H9 (cell line): ENCODE measurements at regions not wholly inside any gene's neighbourhood (a gene's known extent, or its start where the extent isn't known, plus 50 kb on each side); places are given as distances from the start of the nearest gene placed in this dataset.

Experiments
- DNase-seq: peaks from one replicate; pipeline ENCODE4 v3.0.0-alpha.2; 2017
- H2AFZ ChIP-seq: one replicate; pipeline ENCODE4 v1.6.1; 2013; ENCODE audit warnings: mild to moderate bottlenecking, low read length, control low read depth, moderate library complexity
- H2AK5ac ChIP-seq: 2 replicates; pipeline ENCODE4 v1.6.1; 2013; ENCODE audit warnings: low read length, control low read depth, mixed read lengths; ENCODE audit not compliant: insufficient read length
- H2BK120ac ChIP-seq: one replicate; pipeline ENCODE4 v1.6.1; 2013; ENCODE audit warnings: low read depth, mild to moderate bottlenecking, low read length, control low read depth, inconsistent platforms; ENCODE audit not compliant: poor library complexity, severe bottlenecking
- H2BK12ac ChIP-seq: 2 replicates; pipeline ENCODE4 v1.6.1; 2013; ENCODE audit warnings: low read length, control low read depth, mixed read lengths, low read depth; ENCODE audit not compliant: insufficient read length
- H2BK15ac ChIP-seq: 2 replicates; pipeline ENCODE4 v1.6.1; 2013; ENCODE audit warnings: low read depth, low read length, control low read depth
- H2BK20ac ChIP-seq: one replicate; pipeline ENCODE4 v1.6.1; 2013; ENCODE audit warnings: low read depth, mild to moderate bottlenecking, low read length, control low read depth, inconsistent platforms; ENCODE audit not compliant: poor library complexity, severe bottlenecking
- H2BK5ac ChIP-seq: 2 replicates; pipeline ENCODE4 v1.6.1; 2013; ENCODE audit warnings: low read length, control low read depth, mixed read lengths; ENCODE audit not compliant: insufficient read length
- H3K14ac ChIP-seq: 2 replicates; pipeline ENCODE4 v1.6.1; 2013; ENCODE audit warnings: low read length, control low read depth; ENCODE audit not compliant: insufficient read depth
- H3K18ac ChIP-seq: 2 replicates; pipeline ENCODE4 v1.6.1; 2013; ENCODE audit warnings: low read depth, mild to moderate bottlenecking, mixed read lengths, low read length, control low read depth; ENCODE audit not compliant: insufficient read length
- H3K23ac ChIP-seq: 2 replicates; pipeline ENCODE4 v1.6.1; 2013; ENCODE audit warnings: low read length, control low read depth, mixed read lengths, low read depth; ENCODE audit not compliant: insufficient read length
- H3K23me2 ChIP-seq: 2 replicates; pipeline ENCODE4 v1.6.1; 2013; ENCODE audit warnings: low read depth, mild to moderate bottlenecking, mixed read lengths, low read length, control low read depth; ENCODE audit not compliant: insufficient read length, poor library complexity, severe bottlenecking
- H3K27ac ChIP-seq: 2 replicates; pipeline ENCODE4 v1.5.1; 2013; ENCODE audit warnings: low read length, control low read depth, mixed read lengths, low read depth; ENCODE audit not compliant: insufficient read length
- H3K27me3 ChIP-seq: 2 replicates; pipeline ENCODE4 v1.6.1; 2013; ENCODE audit warnings: low read length, control low read depth, inconsistent platforms; ENCODE audit not compliant: insufficient read depth
- H3K4ac ChIP-seq: 2 replicates; pipeline ENCODE4 v1.6.1; 2013; ENCODE audit warnings: low read depth, mild to moderate bottlenecking, control low read depth, inconsistent platforms, low read length, moderate library complexity
- H3K4me1 ChIP-seq: 2 replicates; pipeline ENCODE4 v1.6.1; 2013; ENCODE audit warnings: low read length, control low read depth, inconsistent platforms; ENCODE audit not compliant: insufficient read depth
- H3K4me2 ChIP-seq: 2 replicates; pipeline ENCODE4 v1.6.1; 2013; ENCODE audit warnings: low read length, control low read depth, mixed read lengths; ENCODE audit not compliant: insufficient read length, insufficient read depth
- H3K56ac ChIP-seq: 2 replicates; pipeline ENCODE4 v1.6.1; 2013; ENCODE audit warnings: low read depth, mild to moderate bottlenecking, mixed read lengths, low read length, control low read depth; ENCODE audit not compliant: insufficient read length
- H3K79me1 ChIP-seq: 2 replicates; pipeline ENCODE4 v1.6.1; 2013; ENCODE audit warnings: low read depth, mild to moderate bottlenecking, moderate library complexity, low read length, control low read depth, inconsistent platforms; ENCODE audit not compliant: insufficient read depth, poor library complexity, severe bottlenecking
- H3K79me2 ChIP-seq: 2 replicates; pipeline ENCODE4 v1.6.1; 2013; ENCODE audit warnings: low read length, control low read depth, inconsistent platforms; ENCODE audit not compliant: insufficient read depth
- H3K9ac ChIP-seq: 2 replicates; pipeline ENCODE4 v1.6.1; 2013; ENCODE audit warnings: low read length, control low read depth, mixed read lengths; ENCODE audit not compliant: insufficient read length; ENCODE audit errors: extremely low read depth
- H3K9me3 ChIP-seq: one replicate; pipeline ENCODE4 v1.6.1; 2013; ENCODE audit warnings: low read depth, low read length, inconsistent platforms; ENCODE audit not compliant: control insufficient read depth
- H3T11ph ChIP-seq: one replicate; pipeline ENCODE4 v1.6.1; 2013; ENCODE audit warnings: mild to moderate bottlenecking, low read length, control low read depth, inconsistent platforms
- H4K20me1 ChIP-seq: one replicate; pipeline ENCODE4 v1.6.1; 2013; ENCODE audit not compliant: control insufficient read depth, insufficient read length, insufficient read depth
- H4K5ac ChIP-seq: 2 replicates; pipeline ENCODE4 v1.6.1; 2013; ENCODE audit warnings: low read depth, mild to moderate bottlenecking, mixed read lengths, low read length, control low read depth; ENCODE audit not compliant: insufficient read length
- H4K8ac ChIP-seq: replicated peaks from 2 replicates; pipeline ENCODE4 v1.6.1; 2013; ENCODE audit warnings: low read length, control low read depth, mixed read lengths, low read depth; ENCODE audit not compliant: insufficient read length
- H4K91ac ChIP-seq: 2 replicates; pipeline ENCODE4 v1.6.1; 2013; ENCODE audit warnings: low read depth, mild to moderate bottlenecking, moderate library complexity, mixed read lengths, low read length, control low read depth; ENCODE audit not compliant: insufficient read length
- H3K27ac Mint-ChIP-seq, 3 experiments: 2 replicates in 2 of 3; 3 replicates in 1 of 3; pipeline ENCODE4 v1.8.0; 2020 to 2021; ENCODE audit warnings: mixed read lengths in 3 of 3, mild to moderate bottlenecking in 1 of 3, moderate library complexity in 1 of 3
- H3K27me3 Mint-ChIP-seq: 2 replicates; pipeline ENCODE4 v1.8.0; 2021; ENCODE audit warnings: low read depth, mild to moderate bottlenecking, moderate library complexity, mixed read lengths
- H3K36me3 Mint-ChIP-seq, 3 experiments: 2 replicates in 2 of 3; 3 replicates in 1 of 3; pipeline ENCODE4 v1.8.0; 2020 to 2021; ENCODE audit warnings: low read depth in 3 of 3, mixed read lengths in 3 of 3; ENCODE audit not compliant: insufficient read depth in 1 of 3
- H3K4me1 Mint-ChIP-seq, 2 experiments: 2 replicates each; pipeline ENCODE4 v1.8.0; 2020; ENCODE audit warnings: mixed read lengths in 2 of 2
- H3K4me3 Mint-ChIP-seq, 2 experiments: 2 replicates in 1 of 2; 3 replicates in 1 of 2; pipeline ENCODE4 v1.8.0; 2020 to 2021; ENCODE audit warnings: mild to moderate bottlenecking in 2 of 2, mixed read lengths in 2 of 2, moderate library complexity in 1 of 2
- H3K9me3 Mint-ChIP-seq, 2 experiments: 2 replicates in 1 of 2; 3 replicates in 1 of 2; pipeline ENCODE4 v1.8.0; 2020; ENCODE audit warnings: mild to moderate bottlenecking in 2 of 2, mixed read lengths in 2 of 2, moderate library complexity in 1 of 2
- WGBS: extraction: QIAGEN DNeasy Blood & Tissue Kit; methylation state at CpG from one replicate; pipeline ENCODE4 v1.1.7; 2013; ENCODE audit warnings: missing lambda C conversion rate, low lambda C conversion rate, mixed read lengths; ENCODE audit not compliant: insufficient read length; ENCODE audit errors: extremely low coverage; 5-methylcytosine and 5-hydroxymethylcytosine counted together
- TF ChIP-seq, protein P1 (sequence below): fragments of 200-600 bp; sonication (generic); conservative IDR thresholded peaks from 3 replicates; pipeline ENCODE4 v1.8.0; 2021; ENCODE audit warnings: antibody characterized with exemption, mild to moderate bottlenecking

- no peak overlapping the region for H4K5ac ChIP-seq
- H3K56ac ChIP-seq: no peak overlapping the region
- Mint-ChIP-seq H3K9me3 (peaks cover 2 to 4% of the 10 kb centered on the region in 2 experiments; a peak in 2 of 5 replicates), H3K4me1 (peaks cover under 1 to 2% of the 10 kb centered on the region in 2 experiments; a peak in 2 of 4 replicates), H3K4me3 (no peak overlapping the region), H3K27ac (no peak overlapping the region), H3K27me3 (no peaks in the 10 kb centered on the region), H3K36me3 (no peaks in the 10 kb centered on the region)
- no peak overlapping the region for H3K27ac ChIP-seq
- H2BK12ac ChIP-seq: no peak overlapping the region
- H3K18ac ChIP-seq: no peak overlapping the region
- no peak overlapping the region for H2BK5ac ChIP-seq
- H2AK5ac ChIP-seq: no peak overlapping the region
- TF ChIP-seq, protein P1, sequence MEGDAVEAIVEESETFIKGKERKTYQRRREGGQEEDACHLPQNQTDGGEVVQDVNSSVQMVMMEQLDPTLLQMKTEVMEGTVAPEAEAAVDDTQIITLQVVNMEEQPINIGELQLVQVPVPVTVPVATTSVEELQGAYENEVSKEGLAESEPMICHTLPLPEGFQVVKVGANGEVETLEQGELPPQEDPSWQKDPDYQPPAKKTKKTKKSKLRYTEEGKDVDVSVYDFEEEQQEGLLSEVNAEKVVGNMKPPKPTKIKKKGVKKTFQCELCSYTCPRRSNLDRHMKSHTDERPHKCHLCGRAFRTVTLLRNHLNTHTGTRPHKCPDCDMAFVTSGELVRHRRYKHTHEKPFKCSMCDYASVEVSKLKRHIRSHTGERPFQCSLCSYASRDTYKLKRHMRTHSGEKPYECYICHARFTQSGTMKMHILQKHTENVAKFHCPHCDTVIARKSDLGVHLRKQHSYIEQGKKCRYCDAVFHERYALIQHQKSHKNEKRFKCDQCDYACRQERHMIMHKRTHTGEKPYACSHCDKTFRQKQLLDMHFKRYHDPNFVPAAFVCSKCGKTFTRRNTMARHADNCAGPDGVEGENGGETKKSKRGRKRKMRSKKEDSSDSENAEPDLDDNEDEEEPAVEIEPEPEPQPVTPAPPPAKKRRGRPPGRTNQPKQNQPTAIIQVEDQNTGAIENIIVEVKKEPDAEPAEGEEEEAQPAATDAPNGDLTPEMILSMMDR: no peak
- H4K20me1 ChIP-seq: no peaks in the 10 kb centered on the region
- no peak overlapping the region for H3K9ac ChIP-seq
- no peak overlapping the region for H2BK20ac ChIP-seq
- H2BK120ac ChIP-seq: no peak overlapping the region
- H3K79me2 ChIP-seq: no peaks in the 10 kb centered on the region
- no peak overlapping the region for H3K4ac ChIP-seq
- no peak overlapping the region for H2AFZ ChIP-seq
- H4K91ac ChIP-seq: no peak overlapping the region
- no peak overlapping the region for H3K23ac ChIP-seq
- H4K8ac ChIP-seq: no peak overlapping the region
- no peak overlapping the region for H2BK15ac ChIP-seq
- H3K4me1 ChIP-seq: no peaks in the 10 kb centered on the region
- no peak overlapping the region for H3K4me2 ChIP-seq
- no peaks in the 10 kb centered on the region for H3K9me3 ChIP-seq
- no peak overlapping the region for H3K14ac ChIP-seq
- no peak for DNase-seq
- no peaks in the 10 kb centered on the region for H3K23me2 ChIP-seq
- no peaks in the 10 kb centered on the region for H3K27me3 ChIP-seq
- no CpG with 5 or more reads among the region's 1 CpG for WGBS
- H3K79me1 ChIP-seq: no peaks in the 10 kb centered on the region
- no peak overlapping the region for H3T11ph ChIP-seq
Observed at GRCh38 chr20:7085467-7085866, 318.0 kb downstream of the BMP2 start.
